Gastroesophageal sphincter (tissue), 3 donors: ENCODE measurements at regions not wholly inside any gene's neighbourhood (a gene's known extent, or its start where the extent isn't known, plus 50 kb on each side); places are given as distances from the start of the nearest gene placed in this dataset.

Experiments
- EP300 ChIP-seq: sonication (generic); formaldehyde crosslinking; IDR thresholded peaks from one replicate; pipeline ENCODE4 v1.6.1; 2017; ENCODE audit warnings: antibody characterized with exemption, mild to moderate bottlenecking
- TF ChIP-seq, protein P1 (sequence below), 4 experiments: fragments of 200-600 bp in 2 of 4; fragments of 450-650 bp in 2 of 4; sonication (generic) in 1 of 4; IDR thresholded peaks; one replicate each; pipeline ENCODE4 v1.5.1; 2017 to 2019; ENCODE audit warnings: antibody characterized with exemption in 4 of 4, mild to moderate bottlenecking in 2 of 4, moderate library complexity in 2 of 4

DNA sequence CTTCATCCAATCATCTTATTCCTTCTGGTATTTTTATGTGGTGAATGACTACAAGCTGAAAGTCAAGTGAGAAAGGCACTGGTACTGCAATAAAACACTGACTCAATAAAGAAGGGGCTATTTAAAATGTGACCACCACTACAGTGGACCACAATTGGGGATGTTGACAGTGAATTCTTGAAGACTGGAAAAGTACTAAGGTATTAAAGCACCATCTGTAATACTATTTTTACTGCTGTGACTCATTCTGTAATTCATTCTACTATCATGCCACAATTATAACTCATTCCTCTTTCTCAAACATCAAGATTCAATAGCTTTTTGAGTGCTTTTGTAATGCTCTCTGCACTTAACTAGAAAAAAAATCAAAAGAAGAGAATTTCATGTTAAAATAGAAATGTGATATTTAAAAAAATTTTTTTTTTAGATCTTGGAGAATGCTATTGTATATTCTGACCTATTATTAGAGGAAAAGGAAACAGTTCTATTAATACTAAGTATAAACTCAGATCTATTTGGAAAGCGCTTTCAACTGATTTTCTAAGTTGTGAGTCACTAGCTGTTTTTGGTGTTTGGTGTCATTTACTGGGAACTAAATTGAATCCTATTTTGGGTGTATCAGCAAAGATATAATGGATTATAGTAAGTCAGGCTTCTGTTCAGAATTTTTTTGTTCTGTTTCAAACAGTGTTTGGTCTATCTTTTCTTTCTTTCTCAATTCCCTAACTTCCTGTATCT lies 104.7 kb upstream of the TMEM170B start:
- TF ChIP-seq EP300 = no peak
- TF ChIP-seq, protein P1, sequence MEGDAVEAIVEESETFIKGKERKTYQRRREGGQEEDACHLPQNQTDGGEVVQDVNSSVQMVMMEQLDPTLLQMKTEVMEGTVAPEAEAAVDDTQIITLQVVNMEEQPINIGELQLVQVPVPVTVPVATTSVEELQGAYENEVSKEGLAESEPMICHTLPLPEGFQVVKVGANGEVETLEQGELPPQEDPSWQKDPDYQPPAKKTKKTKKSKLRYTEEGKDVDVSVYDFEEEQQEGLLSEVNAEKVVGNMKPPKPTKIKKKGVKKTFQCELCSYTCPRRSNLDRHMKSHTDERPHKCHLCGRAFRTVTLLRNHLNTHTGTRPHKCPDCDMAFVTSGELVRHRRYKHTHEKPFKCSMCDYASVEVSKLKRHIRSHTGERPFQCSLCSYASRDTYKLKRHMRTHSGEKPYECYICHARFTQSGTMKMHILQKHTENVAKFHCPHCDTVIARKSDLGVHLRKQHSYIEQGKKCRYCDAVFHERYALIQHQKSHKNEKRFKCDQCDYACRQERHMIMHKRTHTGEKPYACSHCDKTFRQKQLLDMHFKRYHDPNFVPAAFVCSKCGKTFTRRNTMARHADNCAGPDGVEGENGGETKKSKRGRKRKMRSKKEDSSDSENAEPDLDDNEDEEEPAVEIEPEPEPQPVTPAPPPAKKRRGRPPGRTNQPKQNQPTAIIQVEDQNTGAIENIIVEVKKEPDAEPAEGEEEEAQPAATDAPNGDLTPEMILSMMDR (IDR thresholded peaks at IDR 0.05) = no peak
